HL-60 (cell line): ENCODE measurements at regions not wholly inside any gene's neighbourhood (a gene's known extent, or its start where the extent isn't known, plus 50 kb on each side); places are given as distances from the start of the nearest gene placed in this dataset.

Experiments
- CTCF ChIP-seq: IDR thresholded peaks from one replicate; pipeline ENCODE4 v1.5.1; 2011; ENCODE audit warnings: low read length, control low read depth, inconsistent platforms; ENCODE audit not compliant: insufficient read depth
- POLR2AphosphoS5 ChIP-seq: IDR thresholded peaks from 2 replicates; pipeline ENCODE4 v1.6.1; 2012; ENCODE audit warnings: low read depth

- TF ChIP-seq CTCF (no peak), POLR2AphosphoS5 (no peak)
These were observed 295.4 kb upstream of the ZNF521 start for GRCh38 chr18:25647404-25647803.
